Fibroblast of mammary gland (primary cell): ENCODE measurements at regions not wholly inside any gene's neighbourhood (a gene's known extent, or its start where the extent isn't known, plus 50 kb on each side); places are given as distances from the start of the nearest gene placed in this dataset.

ENCODE experiments used
- DNase-seq: peaks from one replicate; pipeline ENCODE4 v3.0.0-alpha.2; 2010; ENCODE audit warnings: low read depth
- H3K4me3 ChIP-seq: 2 replicates; pipeline ENCODE4 v1.5.1; 2011; ENCODE audit warnings: low read depth, mild to moderate bottlenecking, low read length, moderate library complexity; ENCODE audit not compliant: control insufficient read depth
- TF ChIP-seq, protein P1 (sequence below): conservative IDR thresholded peaks from 2 replicates; pipeline ENCODE4 v1.5.1; 2011; ENCODE audit warnings: low read depth, low read length, inconsistent platforms; ENCODE audit not compliant: control insufficient read depth, insufficient read depth

GRCh38 chr14:49946320-49947141 is 53.6 kb downstream of the ARF6 start:
- TF ChIP-seq, protein P1, sequence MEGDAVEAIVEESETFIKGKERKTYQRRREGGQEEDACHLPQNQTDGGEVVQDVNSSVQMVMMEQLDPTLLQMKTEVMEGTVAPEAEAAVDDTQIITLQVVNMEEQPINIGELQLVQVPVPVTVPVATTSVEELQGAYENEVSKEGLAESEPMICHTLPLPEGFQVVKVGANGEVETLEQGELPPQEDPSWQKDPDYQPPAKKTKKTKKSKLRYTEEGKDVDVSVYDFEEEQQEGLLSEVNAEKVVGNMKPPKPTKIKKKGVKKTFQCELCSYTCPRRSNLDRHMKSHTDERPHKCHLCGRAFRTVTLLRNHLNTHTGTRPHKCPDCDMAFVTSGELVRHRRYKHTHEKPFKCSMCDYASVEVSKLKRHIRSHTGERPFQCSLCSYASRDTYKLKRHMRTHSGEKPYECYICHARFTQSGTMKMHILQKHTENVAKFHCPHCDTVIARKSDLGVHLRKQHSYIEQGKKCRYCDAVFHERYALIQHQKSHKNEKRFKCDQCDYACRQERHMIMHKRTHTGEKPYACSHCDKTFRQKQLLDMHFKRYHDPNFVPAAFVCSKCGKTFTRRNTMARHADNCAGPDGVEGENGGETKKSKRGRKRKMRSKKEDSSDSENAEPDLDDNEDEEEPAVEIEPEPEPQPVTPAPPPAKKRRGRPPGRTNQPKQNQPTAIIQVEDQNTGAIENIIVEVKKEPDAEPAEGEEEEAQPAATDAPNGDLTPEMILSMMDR: no peak
- H3K4me3 ChIP-seq: no peak overlapping the region
- DNase-seq: peak; percentile 65

DNA sequence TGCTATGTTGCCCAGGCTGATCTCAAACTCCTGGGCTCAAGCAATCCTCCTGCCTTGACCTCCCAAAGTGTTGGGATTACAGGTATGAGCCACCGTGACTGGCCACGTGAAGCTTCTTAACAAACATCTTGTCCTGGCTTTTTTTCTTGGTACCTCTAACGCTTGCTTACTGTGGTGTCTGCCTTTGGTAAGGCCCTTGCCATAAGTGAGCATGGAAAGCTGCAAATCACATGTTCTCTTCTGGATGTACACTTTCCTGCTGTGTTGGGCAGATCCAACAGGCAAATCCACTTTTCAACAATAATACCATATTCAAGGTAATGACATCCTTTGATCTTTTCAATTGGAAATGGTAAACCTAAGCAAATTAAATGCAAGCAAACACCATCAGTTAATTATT is 54.6 kb downstream of the ARF6 start:
- TF ChIP-seq, protein P1: no peak
- DNase-seq: no peak
- H3K4me3 ChIP-seq: no peak overlapping the region

- no peak overlapping the region for H3K4me3 ChIP-seq
- TF ChIP-seq, protein P1: no peak
- DNase-seq: peak; percentile 15
Measured at GRCh38 chr14:49950275-49951228, 57.7 kb downstream of the ARF6 start.

DNA sequence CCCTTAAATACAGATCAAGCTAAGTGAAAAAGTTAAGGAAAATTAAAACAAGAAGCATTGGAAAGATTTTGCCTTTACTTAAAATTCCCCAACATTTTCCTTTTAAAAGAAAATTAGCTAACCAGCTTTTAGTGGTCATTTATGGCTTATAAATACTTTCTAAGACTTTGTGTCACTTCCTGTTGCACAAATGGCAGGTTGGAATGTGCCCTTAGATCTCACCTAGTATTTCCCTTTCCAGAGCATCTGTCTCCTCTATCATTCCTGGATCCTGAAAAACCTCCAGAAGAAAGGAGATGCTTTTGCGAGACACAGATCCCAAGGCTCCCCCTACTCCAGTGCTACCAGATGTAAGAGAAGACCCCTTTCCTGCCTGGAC is 58.3 kb downstream of the ARF6 start:
- no peak overlapping the region for H3K4me3 ChIP-seq
- no peak for DNase-seq
- TF ChIP-seq, protein P1: no peak

DNA sequence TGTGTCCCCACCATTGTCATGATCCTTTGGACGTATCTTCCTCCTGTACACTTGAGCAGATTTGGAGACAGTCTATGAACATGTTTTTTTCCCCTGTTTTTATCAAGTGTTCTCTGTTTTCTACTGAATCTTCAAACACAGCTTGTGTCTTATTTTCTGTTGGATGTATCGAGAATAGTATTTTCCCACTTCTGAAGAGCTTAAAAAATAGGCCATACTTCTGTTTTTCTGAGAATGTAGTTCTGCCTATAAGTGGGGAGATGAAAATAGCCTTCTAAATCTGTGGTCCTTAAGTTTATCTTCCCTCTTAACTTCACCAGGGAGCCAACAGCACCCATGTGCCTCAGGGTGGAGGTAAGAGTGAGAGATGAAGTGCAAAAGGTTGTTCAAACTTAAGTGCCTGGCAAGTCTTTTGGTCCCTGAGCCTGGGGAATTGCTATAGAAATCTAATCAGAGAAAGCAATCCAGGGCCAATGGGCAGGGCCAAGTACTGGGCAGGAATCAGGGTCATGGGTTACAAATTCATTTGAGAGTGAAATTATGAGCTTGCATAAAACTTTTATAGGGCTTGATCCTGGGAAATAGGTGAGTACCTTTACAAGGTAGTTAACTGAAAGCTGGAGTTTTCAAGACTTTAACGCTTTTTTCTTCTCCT is 58.9 kb downstream of the ARF6 start:
- H3K4me3 ChIP-seq: no peak overlapping the region
- TF ChIP-seq, protein P1: no peak
- DNase-seq: no peak

DNA sequence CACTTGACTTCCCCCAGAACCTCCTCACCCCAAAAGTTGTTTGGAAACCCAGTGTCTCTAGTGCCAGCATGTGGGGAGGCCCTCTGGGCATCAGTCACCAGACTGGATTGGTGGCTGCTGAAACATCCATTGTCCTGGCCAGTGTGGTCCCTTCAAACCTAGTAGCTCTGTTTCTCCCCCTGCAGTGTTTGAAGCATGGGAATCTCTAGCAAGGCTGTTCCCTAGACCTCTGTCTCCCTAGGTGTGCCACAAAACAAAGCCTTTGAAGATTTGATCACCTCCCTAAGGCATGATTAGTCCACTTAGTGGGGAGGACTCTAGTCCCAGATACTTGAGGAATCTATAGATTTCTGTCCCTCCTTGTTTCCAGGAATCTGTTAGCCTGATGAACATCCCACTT is 60.3 kb downstream of the ARF6 start:
- no peak overlapping the region for H3K4me3 ChIP-seq
- no peak for DNase-seq
- TF ChIP-seq, protein P1: no peak
